ENCODE measurements at regions not wholly inside any gene's neighbourhood (a gene's known extent, or its start where the extent isn't known, plus 50 kb on each side); places are given as distances from the start of the nearest gene placed in this dataset.

DNA sequence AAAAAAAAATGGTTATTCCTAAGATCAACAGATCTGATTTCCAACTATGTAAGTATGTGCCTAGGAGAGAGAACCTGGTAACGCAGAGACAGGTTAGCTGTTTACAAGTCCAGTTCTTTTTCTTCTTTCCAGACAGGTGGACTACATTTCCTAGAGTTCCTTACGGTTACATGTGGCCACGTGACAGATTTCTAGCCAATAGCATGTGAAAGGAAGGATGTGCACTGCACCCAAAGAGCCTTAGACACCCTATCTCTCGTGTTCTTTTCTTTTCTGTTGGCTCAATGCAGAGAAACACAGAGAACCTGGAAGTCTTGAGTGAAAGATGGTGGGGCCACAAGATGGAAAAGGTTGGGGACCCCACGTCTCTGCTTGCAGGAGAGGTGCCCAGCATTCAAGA, 375.9 kb downstream of the TNS1 start:
- TF ChIP-seq POLR2A (IDR thresholded peaks at IDR 0.05; ENCODE audit: low read length) = no peak
- no peak for TF ChIP-seq GATA1 (IDR thresholded peaks at IDR 0.05; ENCODE audit: low read depth, low read length)
- no peak for DNase-seq

DNA sequence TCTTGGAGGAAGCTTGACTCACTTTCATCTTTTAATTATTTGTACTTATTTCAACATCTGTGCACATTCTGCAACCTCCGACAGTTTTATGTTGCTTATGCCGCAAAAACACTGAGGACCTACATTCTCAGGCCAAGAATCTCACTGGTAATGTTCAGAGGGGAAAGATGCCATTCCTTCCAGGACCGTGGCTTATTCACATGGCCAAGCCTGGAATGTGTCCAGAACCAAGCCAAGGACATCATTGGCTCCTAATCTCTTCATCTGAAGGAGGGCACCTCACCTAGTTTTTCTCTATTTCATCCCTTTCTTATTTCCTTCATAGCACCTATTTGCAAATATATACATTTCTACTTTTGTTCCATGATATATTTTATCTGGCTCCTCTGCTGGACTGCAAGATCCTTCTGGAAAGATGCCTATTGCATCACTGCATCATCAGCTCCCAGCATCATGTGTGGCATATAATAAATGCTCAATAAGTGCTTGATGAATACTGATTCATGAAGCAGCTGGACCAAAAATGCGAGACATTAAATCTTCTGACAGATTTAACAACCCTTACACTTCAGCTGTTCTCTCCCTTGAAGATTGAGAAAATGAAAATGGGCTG, 377.1 kb downstream of the TNS1 start:
- no peak for DNase-seq
- TF ChIP-seq GATA1 (IDR thresholded peaks at IDR 0.05; ENCODE audit: low read depth, low read length) (no peak), POLR2A (IDR thresholded peaks at IDR 0.05; ENCODE audit: low read length) (no peak)

DNA sequence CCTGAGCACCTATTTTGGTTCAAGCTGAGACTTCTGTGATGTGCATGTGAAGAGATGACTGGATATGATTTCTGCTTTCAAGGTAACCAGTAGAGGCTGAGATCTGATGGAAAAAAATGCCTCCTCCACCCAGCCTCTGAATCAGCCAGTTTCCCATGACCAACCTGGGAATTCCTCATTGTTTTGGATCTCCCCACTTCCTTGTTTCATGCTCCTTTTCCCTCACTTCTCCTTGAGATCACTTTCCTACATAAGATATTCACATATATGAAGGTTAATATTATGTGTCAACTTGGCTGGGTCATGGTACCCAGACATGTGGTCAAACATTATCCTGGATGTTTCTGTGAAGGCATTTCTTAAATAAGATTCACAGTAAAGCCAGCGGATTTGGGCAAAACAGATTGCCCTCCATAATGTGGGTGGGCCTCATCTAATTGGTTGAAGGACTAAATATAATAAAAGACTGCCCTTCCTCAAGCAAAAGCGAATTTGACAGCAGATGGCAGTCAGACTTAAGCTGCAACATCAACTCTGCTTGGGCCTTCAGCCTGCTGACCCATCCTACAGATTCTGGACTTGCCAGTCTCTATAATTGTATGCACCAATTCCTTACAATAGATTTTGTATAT, 379.4 kb downstream of the TNS1 start:
- no peak for DNase-seq
- TF ChIP-seq POLR2A (IDR thresholded peaks at IDR 0.05; ENCODE audit: low read length) (no peak), GATA1 (IDR thresholded peaks at IDR 0.05; ENCODE audit: low read depth, low read length) (no peak)

DNA sequence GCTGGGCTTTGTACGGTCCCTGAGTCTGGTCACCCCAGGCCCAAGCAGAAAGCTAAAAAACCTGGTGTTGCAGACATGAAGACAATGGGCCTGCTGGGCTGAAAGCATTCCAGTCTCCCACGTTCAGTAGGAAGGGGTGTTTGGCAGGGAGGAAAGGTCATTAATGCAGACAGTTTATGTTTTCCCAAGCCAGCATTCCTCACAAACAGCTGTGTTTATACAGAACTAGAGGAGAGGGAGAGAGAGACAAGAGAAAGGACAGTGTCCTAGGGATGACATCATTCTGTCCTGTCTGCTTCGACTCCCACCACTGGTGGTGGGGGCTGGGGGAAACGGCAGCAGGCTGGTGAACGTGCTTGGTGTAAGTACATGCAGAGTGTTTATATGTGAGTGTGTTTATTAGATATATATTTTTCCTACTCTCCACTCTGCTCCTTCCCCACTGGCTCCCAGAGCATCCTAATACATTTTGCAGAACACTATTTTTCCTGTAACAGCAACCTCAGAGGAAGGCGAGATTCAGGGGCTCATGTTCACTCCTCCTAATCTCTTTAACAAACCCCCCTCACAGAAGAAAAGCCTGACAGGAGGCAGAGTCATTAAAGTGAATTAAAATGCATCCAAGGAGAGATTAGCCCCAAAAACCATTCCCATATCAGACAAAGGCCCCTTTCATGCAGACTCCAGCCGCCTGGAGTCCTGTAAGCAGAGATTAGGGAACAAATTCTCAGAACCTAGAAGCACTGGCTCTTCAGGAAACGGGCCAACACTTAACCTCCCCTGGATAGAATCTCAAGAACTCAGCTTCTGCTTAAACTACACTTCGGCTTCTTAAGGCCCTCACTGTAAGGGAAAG, 380.4 kb downstream of the TNS1 start:
- no peak for TF ChIP-seq GATA1 (IDR thresholded peaks at IDR 0.05; ENCODE audit: low read depth, low read length)
- TF ChIP-seq POLR2A (IDR thresholded peaks at IDR 0.05; ENCODE audit: low read length) = no peak
- DNase-seq = no peak

DNA sequence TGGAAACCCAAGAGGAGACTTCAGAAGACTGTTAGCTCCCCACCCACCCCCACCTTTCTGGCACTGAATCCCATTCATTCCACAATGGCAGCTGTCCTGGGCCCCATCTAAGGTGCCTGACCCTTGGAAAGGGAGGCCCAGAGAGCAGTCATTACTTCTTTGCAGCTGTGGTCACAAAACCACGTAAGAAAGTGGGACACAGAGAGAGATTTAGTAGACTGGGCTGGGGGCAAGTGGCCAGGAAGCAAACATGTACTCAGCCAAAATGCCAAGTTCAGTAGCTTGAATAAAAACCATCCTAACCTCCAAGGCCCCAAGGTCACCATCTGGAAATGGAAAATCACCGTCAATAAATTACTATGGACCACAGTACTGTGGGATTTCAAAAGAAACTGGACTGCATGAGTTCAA, 381.4 kb downstream of the TNS1 start:
- DNase-seq = no peak
- TF ChIP-seq POLR2A (IDR thresholded peaks at IDR 0.05; ENCODE audit: low read length) (no peak), GATA1 (IDR thresholded peaks at IDR 0.05; ENCODE audit: low read depth, low read length) (no peak)

DNA sequence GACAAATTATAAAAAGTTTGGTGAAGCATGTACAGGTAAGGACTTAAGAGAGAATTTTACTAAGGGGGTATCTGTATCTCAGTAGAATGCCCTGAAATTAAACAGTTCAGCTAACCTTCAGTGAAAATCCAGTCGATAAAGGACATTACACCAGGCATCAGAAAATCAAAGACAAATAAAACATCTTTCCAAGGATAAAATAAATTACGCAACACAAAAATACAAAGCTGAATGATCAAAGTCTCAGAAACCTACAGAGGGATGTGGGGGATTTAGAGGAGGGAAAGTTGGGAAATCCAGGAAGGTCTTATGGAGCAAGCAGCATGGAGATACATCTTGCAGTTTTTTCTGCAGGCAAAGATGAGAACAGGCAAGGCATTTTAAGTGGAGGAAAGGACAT, 384.1 kb downstream of the TNS1 start:
- TF ChIP-seq GATA1 (IDR thresholded peaks at IDR 0.05; ENCODE audit: low read depth, low read length) (no peak), POLR2A (IDR thresholded peaks at IDR 0.05; ENCODE audit: low read length) (no peak)

DNA sequence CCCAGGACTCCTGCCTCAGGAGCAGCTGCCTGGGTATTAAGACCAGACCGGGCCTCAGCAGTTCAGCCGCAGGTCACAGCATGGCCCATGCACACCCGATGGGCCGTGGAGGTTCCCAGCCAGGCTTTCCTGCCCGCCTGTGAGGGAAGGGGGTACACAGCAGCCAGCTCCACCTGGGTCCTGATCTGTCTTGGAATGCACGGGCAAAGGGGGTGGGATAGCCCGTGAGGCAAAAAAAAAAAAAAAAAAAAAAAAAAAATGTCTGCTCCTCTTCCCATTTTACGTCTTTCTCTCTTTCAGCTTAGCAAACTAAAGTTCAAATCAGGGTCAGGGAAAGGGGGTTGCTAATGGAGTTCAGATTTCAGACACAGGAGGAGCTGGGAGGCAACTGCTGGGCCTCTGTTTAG, 385.2 kb downstream of the TNS1 start:
- DNase-seq = no peak
- TF ChIP-seq POLR2A (IDR thresholded peaks at IDR 0.05; ENCODE audit: low read length) (no peak), GATA1 (IDR thresholded peaks at IDR 0.05; ENCODE audit: low read depth, low read length) (no peak)

More for the DNA sequence above, 384.1 kb downstream of the TNS1 start:
- no peak for DNase-seq

DNA sequence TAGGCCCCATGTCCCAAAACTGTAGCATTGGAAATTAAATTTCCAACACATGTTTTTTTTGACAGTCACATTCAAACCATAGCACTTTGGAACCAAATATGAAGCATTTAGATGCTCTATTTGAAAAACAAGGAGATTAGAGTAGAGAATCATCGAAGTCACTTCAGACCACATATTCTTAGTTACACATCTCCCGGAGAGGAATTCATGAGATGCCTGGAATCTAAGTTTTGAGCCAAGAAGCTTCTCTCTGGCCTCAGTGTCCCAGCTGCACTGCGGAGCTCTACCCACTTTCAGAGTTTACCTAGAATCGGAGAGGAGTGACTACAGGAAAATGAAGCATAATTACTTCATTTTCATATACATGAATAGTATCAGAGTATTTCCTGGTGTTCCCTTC, 385.9 kb downstream of the TNS1 start:
- DNase-seq = no peak
- TF ChIP-seq GATA1 (IDR thresholded peaks at IDR 0.05; ENCODE audit: low read depth, low read length) (no peak), POLR2A (IDR thresholded peaks at IDR 0.05; ENCODE audit: low read length) (no peak)

DNA sequence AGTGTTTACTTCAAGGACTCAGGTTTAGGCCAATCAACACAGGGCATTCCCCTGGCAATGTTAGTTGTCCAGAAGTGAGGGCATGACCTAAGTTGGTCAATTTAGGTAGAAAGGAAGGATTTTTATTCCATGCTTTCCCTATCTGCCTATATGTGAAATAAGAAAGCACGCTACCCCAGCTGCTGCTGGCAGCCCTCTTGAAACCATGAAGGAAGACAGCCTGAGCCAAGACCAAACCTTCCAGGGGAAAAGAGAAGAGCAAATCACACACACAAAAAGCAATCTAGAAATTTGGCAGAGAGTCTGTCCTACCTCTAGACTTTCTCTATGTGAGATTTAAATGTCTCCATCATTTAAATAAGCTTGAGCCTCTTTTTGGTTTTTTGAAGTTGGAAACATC, 387.6 kb downstream of the TNS1 start:
- no peak for DNase-seq
- TF ChIP-seq GATA1 (IDR thresholded peaks at IDR 0.05; ENCODE audit: low read depth, low read length) (no peak), POLR2A (IDR thresholded peaks at IDR 0.05; ENCODE audit: low read length) (no peak)

DNA sequence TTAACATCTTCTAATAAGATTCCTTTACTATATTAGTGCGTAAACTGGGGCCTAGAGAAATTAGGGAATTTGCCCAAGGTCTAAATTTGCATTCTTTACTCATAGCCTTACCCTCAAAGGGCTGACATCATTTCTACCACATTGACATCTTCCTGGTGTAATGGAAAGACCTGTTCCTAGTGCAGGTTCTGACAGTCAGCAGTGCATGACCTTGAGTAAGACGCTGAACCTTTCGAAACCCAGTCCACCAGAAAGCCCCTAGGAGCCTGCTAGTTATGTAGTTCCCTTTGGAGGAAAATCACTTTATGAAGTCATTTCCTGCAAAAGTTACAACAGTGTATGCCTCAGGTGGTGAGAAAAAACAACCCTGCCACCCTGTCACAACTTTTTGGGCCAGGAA, 388.3 kb downstream of the TNS1 start:
- no peak for DNase-seq

DNA sequence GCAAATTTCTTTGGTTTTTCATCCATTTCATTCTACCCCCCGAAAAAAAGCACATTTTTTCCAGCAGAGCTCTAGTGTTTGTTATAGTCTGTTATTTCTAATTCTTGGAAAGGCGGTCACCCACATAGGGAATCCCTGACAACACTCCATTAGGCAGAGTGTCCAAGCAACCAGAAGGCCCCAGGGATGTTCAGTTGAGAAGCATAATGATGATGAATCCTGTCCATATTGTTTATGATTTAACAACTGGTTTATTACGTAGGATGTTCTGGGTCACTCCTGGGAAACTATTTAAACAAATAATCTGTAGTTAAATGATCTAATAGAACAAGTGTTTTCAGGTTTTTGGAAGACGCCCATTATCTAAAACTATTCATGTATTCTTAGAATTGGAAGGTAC, 388.7 kb downstream of the TNS1 start:
- no peak for DNase-seq
- TF ChIP-seq POLR2A (IDR thresholded peaks at IDR 0.05; ENCODE audit: low read length) = no peak
- no peak for TF ChIP-seq GATA1 (IDR thresholded peaks at IDR 0.05; ENCODE audit: low read depth, low read length)

More for the DNA sequence above, 388.3 kb downstream of the TNS1 start:
- TF ChIP-seq POLR2A (IDR thresholded peaks at IDR 0.05; ENCODE audit: low read length) (no peak), GATA1 (IDR thresholded peaks at IDR 0.05; ENCODE audit: low read depth, low read length) (no peak)

DNA sequence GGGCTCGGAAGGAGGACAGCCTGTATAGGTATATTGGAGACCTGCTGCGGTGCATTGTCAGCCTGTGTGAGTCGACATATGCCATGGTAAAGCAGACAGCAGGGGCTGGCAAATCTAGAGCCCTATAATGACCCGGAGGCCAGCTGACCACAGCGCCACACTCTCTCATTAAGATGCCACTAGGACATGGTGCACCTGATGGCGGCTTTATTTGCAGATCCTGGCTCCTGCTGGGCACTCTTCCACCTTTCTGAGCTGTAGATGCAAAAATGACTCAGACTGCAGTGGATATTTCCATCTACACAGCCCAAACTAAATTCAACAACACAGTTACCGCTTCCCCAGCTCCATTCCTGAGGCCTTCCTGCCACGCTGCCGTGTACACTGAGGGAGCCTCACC, 389.9 kb downstream of the TNS1 start:
- no peak for DNase-seq
- TF ChIP-seq POLR2A (IDR thresholded peaks at IDR 0.05; ENCODE audit: low read length) = no peak
- no peak for TF ChIP-seq GATA1 (IDR thresholded peaks at IDR 0.05; ENCODE audit: low read depth, low read length)

DNA sequence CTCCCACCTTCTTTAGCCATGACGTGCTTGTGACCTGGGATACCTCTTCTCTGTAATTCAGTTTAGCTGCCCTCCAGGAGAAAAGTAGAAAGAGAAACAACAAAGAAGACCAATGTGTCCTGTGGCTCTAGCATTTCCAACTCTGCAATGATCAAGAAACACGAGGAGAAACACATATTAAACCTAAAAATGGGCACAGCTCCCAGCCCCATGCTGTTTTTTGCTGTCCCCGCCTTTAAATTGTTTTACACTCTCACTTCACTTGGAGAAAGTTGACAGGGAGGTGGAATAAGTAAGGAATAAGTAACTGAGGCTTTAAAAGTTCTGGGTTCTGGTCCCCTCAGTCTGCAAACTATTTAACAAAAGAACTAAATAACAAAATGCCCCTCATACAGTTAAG, 390.6 kb downstream of the TNS1 start:
- no peak for DNase-seq
- TF ChIP-seq GATA1 (IDR thresholded peaks at IDR 0.05; ENCODE audit: low read depth, low read length) (no peak), POLR2A (IDR thresholded peaks at IDR 0.05; ENCODE audit: low read length) (no peak)

DNA sequence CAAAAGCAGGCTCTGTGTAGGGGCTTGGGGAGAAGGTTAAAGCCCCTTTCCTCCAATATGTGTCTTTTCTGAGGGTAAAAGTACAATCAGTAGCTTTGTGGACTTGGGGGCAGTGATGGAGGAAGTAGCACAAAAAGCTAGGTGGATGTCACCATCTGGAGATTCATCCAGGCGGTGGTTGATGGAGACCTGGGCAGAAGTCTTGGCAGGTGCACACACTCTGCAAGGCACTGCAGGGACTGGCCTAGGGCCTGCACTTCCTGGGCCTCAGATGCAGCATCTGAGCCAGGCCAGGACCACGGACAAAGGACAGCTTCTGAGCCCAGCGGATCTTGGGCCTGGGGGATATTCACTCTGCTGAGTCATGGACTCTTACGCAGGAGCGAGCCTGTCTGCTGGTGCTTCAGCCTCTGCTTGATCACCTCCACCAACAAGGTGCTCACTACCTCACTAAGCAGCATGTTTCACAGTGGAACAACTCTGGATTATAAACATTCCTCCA, 391.1 kb downstream of the TNS1 start:
- no peak for DNase-seq
- no peak for TF ChIP-seq GATA1 (IDR thresholded peaks at IDR 0.05; ENCODE audit: low read depth, low read length)
- TF ChIP-seq POLR2A (IDR thresholded peaks at IDR 0.05; ENCODE audit: low read length) = no peak
